C4-2B (cell line): ENCODE measurements at regions not wholly inside any gene's neighbourhood (a gene's known extent, or its start where the extent isn't known, plus 50 kb on each side); places are given as distances from the start of the nearest gene placed in this dataset.

Experiments
- H3K27ac ChIP-seq: fragments of 450-650 bp; 2 replicates; pipeline ENCODE4 v1.5.1; 2017
- CTCF ChIP-seq: fragments of 450-650 bp; conservative IDR thresholded peaks from 2 replicates; pipeline ENCODE4 v1.5.1; 2017; ENCODE audit warnings: mild to moderate bottlenecking
- ZFX ChIP-seq: fragments of 450-650 bp; IDR thresholded peaks from 2 replicates; pipeline ENCODE4 v1.6.1; 2017

GRCh38 chr18:59047321-59048047, 92.2 kb upstream of the SEC11C start:
- no peak overlapping the region for H3K27ac ChIP-seq
- no peak for TF ChIP-seq CTCF
- TF ChIP-seq ZFX, result no peak

- TF ChIP-seq CTCF (no peak), ZFX (no peak)
- H3K27ac ChIP-seq, result no peak overlapping the region
These were observed 91.7 kb upstream of the SEC11C start for GRCh38 chr18:59048048-59048363.

- H3K27ac ChIP-seq, result no peak overlapping the region
- TF ChIP-seq CTCF, result no peak
- no peak for TF ChIP-seq ZFX
These were observed 91.3 kb upstream of the SEC11C start for GRCh38 chr18:59048378-59048777.

GRCh38 chr18:59049721-59050660, 89.7 kb upstream of the SEC11C start:
- H3K27ac ChIP-seq, result peak overlapping the region; percentile 33; the same call in 1 of the 2 replicates
- TF ChIP-seq CTCF (no peak), ZFX (no peak)

- no peak for TF ChIP-seq CTCF
- TF ChIP-seq ZFX, result no peak
- peak overlapping the region; percentile 100; the same call in 1 of the 2 replicates for H3K27ac ChIP-seq
These were observed 89.0 kb upstream of the SEC11C start for GRCh38 chr18:59050661-59051057.

- peak overlapping the region; percentile 100 for H3K27ac ChIP-seq
- TF ChIP-seq CTCF (no peak), ZFX (no peak)
These were observed 88.1 kb upstream of the SEC11C start for GRCh38 chr18:59051470-59052165.
